Osteoblast (primary cell): ENCODE measurements at regions not wholly inside any gene's neighbourhood (a gene's known extent, or its start where the extent isn't known, plus 50 kb on each side); places are given as distances from the start of the nearest gene placed in this dataset.

Experiments used
- DNase-seq: peaks from one replicate; pipeline ENCODE4 v3.0.0; 2011; ENCODE audit warnings: low spot score, mixed read lengths; ENCODE audit not compliant: insufficient read length; ENCODE audit errors: missing footprints
- H2AFZ ChIP-seq: 2 replicates; pipeline ENCODE4 v1.6.0; 2011; ENCODE audit warnings: mild to moderate bottlenecking, low read length
- H3K27ac ChIP-seq: 2 replicates; pipeline ENCODE4 v1.5.1; 2011; ENCODE audit warnings: mild to moderate bottlenecking, low read depth, low read length, moderate library complexity
- H3K27me3 ChIP-seq: 2 replicates; pipeline ENCODE4 v1.6.0; 2012; ENCODE audit warnings: mild to moderate bottlenecking, control low read depth, inconsistent platforms, low read length, moderate library complexity; ENCODE audit not compliant: insufficient read depth
- H3K36me3 ChIP-seq: 2 replicates; pipeline ENCODE4 v1.5.1; 2011; ENCODE audit warnings: mild to moderate bottlenecking, low read length, control low read depth, moderate library complexity; ENCODE audit not compliant: insufficient read depth
- H3K4me1 ChIP-seq: 2 replicates; pipeline ENCODE4 v1.5.1; 2011; ENCODE audit warnings: mild to moderate bottlenecking, low read length, control low read depth, moderate library complexity; ENCODE audit not compliant: insufficient read depth
- H3K4me2 ChIP-seq: 2 replicates; pipeline ENCODE4 v1.6.0; 2011; ENCODE audit warnings: mild to moderate bottlenecking, low read length; ENCODE audit not compliant: insufficient read depth
- H3K4me3 ChIP-seq: fragments of 200-600 bp; sonication (generic); 3 replicates; pipeline ENCODE4 v1.5.1; 2012; ENCODE audit warnings: mild to moderate bottlenecking, low read length, inconsistent platforms; ENCODE audit not compliant: insufficient read depth
- H3K79me2 ChIP-seq: 2 replicates; pipeline ENCODE4 v1.6.0; 2012; ENCODE audit warnings: mild to moderate bottlenecking, low read length, control low read depth, inconsistent platforms; ENCODE audit not compliant: insufficient read depth
- H3K9me3 ChIP-seq: 2 replicates; pipeline ENCODE4 v1.5.1; 2011; ENCODE audit warnings: low read depth, low read length, control low read depth
- H4K20me1 ChIP-seq: 2 replicates; pipeline ENCODE4 v1.6.0; 2012; ENCODE audit warnings: mild to moderate bottlenecking, low read length, control low read depth; ENCODE audit not compliant: insufficient read depth
- TF ChIP-seq, protein P1 (sequence below): IDR thresholded peaks from 2 replicates; pipeline ENCODE4 v1.5.1; 2011; ENCODE audit warnings: mild to moderate bottlenecking, low read depth, low read length, moderate library complexity; ENCODE audit errors: extremely low read depth

DNA sequence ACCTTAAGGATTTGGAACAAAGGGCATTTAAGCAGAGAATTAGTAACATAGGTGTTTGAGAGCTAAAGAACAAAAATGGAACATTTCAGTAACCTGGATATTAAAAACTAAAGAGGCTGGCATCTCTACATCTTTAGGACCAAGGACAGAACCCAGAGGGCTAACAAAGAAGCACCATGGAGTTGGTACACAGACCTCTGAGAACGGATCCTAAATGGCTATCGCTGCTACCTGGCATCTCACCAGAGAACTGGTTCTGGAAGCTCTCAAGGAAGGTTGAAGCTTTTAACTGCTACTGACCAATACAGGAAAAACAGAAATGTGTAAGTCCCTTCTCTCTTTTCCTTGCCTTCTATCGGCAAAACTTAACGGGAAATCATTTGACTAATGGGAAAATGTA is 118.4 kb upstream of the TLL1 start:
- no peaks in the 10 kb centered on the region for H3K27me3 ChIP-seq
- no peak overlapping the region for H3K4me2 ChIP-seq
- TF ChIP-seq, protein P1, sequence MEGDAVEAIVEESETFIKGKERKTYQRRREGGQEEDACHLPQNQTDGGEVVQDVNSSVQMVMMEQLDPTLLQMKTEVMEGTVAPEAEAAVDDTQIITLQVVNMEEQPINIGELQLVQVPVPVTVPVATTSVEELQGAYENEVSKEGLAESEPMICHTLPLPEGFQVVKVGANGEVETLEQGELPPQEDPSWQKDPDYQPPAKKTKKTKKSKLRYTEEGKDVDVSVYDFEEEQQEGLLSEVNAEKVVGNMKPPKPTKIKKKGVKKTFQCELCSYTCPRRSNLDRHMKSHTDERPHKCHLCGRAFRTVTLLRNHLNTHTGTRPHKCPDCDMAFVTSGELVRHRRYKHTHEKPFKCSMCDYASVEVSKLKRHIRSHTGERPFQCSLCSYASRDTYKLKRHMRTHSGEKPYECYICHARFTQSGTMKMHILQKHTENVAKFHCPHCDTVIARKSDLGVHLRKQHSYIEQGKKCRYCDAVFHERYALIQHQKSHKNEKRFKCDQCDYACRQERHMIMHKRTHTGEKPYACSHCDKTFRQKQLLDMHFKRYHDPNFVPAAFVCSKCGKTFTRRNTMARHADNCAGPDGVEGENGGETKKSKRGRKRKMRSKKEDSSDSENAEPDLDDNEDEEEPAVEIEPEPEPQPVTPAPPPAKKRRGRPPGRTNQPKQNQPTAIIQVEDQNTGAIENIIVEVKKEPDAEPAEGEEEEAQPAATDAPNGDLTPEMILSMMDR: no peak
- H3K9me3 ChIP-seq: no peaks in the 10 kb centered on the region
- H3K79me2 ChIP-seq: no peaks in the 10 kb centered on the region
- H2AFZ ChIP-seq: no peak overlapping the region
- no peak overlapping the region for H3K27ac ChIP-seq
- no peaks in the 10 kb centered on the region for H3K36me3 ChIP-seq
- no peak overlapping the region for H3K4me3 ChIP-seq
- no peaks in the 10 kb centered on the region for H4K20me1 ChIP-seq
- no peaks in the 10 kb centered on the region for H3K4me1 ChIP-seq
- no peak for DNase-seq

DNA sequence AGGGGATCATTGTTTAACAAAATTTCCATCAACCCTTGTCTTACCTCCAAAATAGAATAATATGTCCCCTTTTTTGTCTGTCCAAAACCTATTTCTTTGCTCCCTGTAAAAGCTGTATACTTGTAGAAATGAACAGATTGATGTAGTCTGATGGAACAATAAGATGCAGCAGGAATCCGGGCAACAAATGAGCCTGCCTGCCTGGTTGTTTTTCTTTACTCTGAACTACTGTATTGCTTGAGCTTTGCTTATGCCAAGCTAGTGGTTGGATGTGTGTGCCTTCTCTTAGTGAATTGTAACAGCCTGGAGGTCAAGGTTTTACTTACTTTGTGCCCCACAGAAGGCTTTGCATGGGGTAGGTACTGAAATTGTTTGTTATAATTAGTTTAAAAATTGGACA is 116.2 kb upstream of the TLL1 start:
- no peaks in the 10 kb centered on the region for H3K27me3 ChIP-seq
- no peak overlapping the region for H3K27ac ChIP-seq
- no peaks in the 10 kb centered on the region for H3K36me3 ChIP-seq
- no peak overlapping the region for H2AFZ ChIP-seq
- no peaks in the 10 kb centered on the region for H3K9me3 ChIP-seq
- H3K4me1 ChIP-seq: no peaks in the 10 kb centered on the region
- H3K4me2 ChIP-seq: no peak overlapping the region
- H3K79me2 ChIP-seq: no peaks in the 10 kb centered on the region
- DNase-seq: no peak
- TF ChIP-seq, protein P1: no peak
- no peaks in the 10 kb centered on the region for H4K20me1 ChIP-seq
- no peak overlapping the region for H3K4me3 ChIP-seq

DNA sequence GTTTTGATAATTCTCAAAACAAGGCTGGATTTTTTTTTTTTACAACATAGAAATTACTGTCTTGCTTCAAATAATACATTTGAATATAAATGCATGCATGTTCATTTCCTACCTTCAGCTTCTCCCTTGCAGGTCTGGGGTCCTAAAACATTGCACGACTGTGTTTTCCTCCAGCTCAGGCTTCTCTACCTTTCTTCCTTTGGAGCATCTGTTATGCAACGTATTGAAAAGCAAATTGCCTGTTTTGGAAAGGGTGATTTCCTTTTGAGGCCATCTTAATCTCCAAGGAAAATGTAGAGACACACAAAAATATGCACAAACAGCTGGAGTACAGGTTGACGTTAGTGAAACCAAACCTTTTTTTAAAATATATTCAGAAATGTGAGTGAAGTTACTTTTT is 115.6 kb upstream of the TLL1 start:
- Histone ChIP-seq H3K79me2 (no peaks in the 10 kb centered on the region), H4K20me1 (no peaks in the 10 kb centered on the region), H2AFZ (no peak overlapping the region), H3K36me3 (no peaks in the 10 kb centered on the region), H3K4me3 (no peak overlapping the region), H3K4me2 (no peak overlapping the region), H3K9me3 (no peaks in the 10 kb centered on the region), H3K4me1 (no peaks in the 10 kb centered on the region), H3K27me3 (no peaks in the 10 kb centered on the region), H3K27ac (no peak overlapping the region)
- no peak for DNase-seq
- TF ChIP-seq, protein P1: no peak

DNA sequence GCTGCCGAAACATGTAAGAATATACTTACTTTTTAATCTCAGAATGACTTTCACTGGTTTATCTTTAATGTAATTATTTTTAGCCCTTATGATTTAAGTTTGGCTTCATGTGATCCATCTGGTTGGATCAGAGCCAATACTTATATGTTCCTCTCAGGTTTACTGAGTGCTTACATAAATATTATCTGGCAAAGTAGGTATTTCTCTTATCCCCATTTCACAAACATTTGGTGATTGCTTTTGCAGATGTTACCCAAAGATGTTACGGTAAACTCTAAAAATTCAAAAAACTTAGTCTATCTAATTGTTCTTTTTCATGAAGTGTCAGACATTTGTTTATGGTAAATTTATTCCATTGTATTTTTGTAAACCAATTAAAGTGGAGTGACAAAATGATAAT is 115.0 kb upstream of the TLL1 start:
- TF ChIP-seq, protein P1: no peak
- DNase-seq: no peak
- H3K79me2 ChIP-seq: no peaks in the 10 kb centered on the region
- no peaks in the 10 kb centered on the region for H4K20me1 ChIP-seq
- no peak overlapping the region for H3K4me3 ChIP-seq
- H3K9me3 ChIP-seq: no peaks in the 10 kb centered on the region
- H3K4me2 ChIP-seq: no peak overlapping the region
- H3K36me3 ChIP-seq: no peaks in the 10 kb centered on the region
- H3K4me1 ChIP-seq: no peaks in the 10 kb centered on the region
- no peaks in the 10 kb centered on the region for H3K27me3 ChIP-seq
- H3K27ac ChIP-seq: no peak overlapping the region
- no peak overlapping the region for H2AFZ ChIP-seq
